Nephron (organoid): ENCODE measurements at regions not wholly inside any gene's neighbourhood (a gene's known extent, or its start where the extent isn't known, plus 50 kb on each side); places are given as distances from the start of the nearest gene placed in this dataset.

Experiments used
- H3K27ac Mint-ChIP-seq, 3 experiments: 2 replicates each; pipeline ENCODE4 v1.8.0; 2020; ENCODE audit warnings: mixed read lengths in 3 of 3, mild to moderate bottlenecking in 2 of 3, moderate library complexity in 1 of 3
- H3K27me3 Mint-ChIP-seq: 2 replicates; pipeline ENCODE4 v1.8.0; 2021; ENCODE audit warnings: low read depth, mild to moderate bottlenecking, moderate library complexity, mixed read lengths
- H3K36me3 Mint-ChIP-seq: 2 replicates; pipeline ENCODE4 v1.8.0; 2020; ENCODE audit warnings: low read depth, mixed read lengths
- H3K4me1 Mint-ChIP-seq: 2 replicates; pipeline ENCODE4 v1.8.0; 2020; ENCODE audit warnings: mixed read lengths
- H3K4me3 Mint-ChIP-seq, 3 experiments: 2 replicates each; pipeline ENCODE4 v1.8.0; 2020; ENCODE audit warnings: mild to moderate bottlenecking in 3 of 3, mixed read lengths in 3 of 3, moderate library complexity in 2 of 3
- H3K9me3 Mint-ChIP-seq: 2 replicates; pipeline ENCODE4 v1.8.0; 2020; ENCODE audit warnings: mixed read lengths
- CTCF ChIP-seq, 3 experiments: fragments of 200-600 bp; sonication (generic); IDR thresholded peaks; one replicate each; pipeline ENCODE4 v1.5.0; 2021; ENCODE audit warnings: antibody characterized with exemption in 3 of 3; ENCODE audit not compliant: unreplicated experiment in 3 of 3

- H3K36me3 Mint-ChIP-seq = no peaks in the 10 kb centered on the region
- TF ChIP-seq CTCF (IDR thresholded peaks at IDR 0.05; ENCODE audit: unreplicated experiment in 3 of 3) = no peak
- peak overlapping the region; percentile 29 to 95 (median 62) for H3K27ac Mint-ChIP-seq
- no peak overlapping the region for H3K4me3 Mint-ChIP-seq
- no peaks in the 10 kb centered on the region for H3K9me3 Mint-ChIP-seq
- H3K27me3 Mint-ChIP-seq = peaks cover 27% of the 10 kb centered on the region
- peaks cover 78% of the 10 kb centered on the region for H3K4me1 Mint-ChIP-seq
Observed at GRCh38 chr2:236746833-236747232, 177.2 kb downstream of the ACKR3 start.

DNA sequence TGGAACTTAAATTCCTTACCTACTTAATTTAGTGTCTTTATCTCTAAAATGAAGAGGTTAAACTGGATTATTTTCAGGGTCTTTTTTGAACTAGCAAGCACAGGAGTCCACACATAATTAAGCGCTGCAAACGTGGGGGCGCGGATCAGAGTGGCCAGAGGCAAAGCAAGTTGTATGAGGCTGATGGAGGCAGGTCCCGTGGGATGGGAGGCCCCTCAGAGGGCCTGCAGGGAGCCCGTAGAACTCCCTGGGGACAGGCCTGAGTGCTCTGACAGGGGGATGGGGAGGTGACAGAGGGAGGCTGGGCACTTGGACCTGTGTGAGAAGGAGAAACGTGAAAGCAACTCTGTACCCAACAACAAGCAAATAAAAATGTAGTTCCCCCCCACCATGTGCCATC is 177.8 kb downstream of the ACKR3 start:
- Mint-ChIP-seq H3K4me3 (no peak overlapping the region), H3K27ac (peak overlapping the region in 1 of 3 experiments; percentile 80), H3K36me3 (no peaks in the 10 kb centered on the region), H3K27me3 (peaks cover 32% of the 10 kb centered on the region), H3K4me1 (peaks cover 73% of the 10 kb centered on the region), H3K9me3 (no peaks in the 10 kb centered on the region)
- TF ChIP-seq CTCF (IDR thresholded peaks at IDR 0.05; ENCODE audit: unreplicated experiment in 3 of 3) = no peak

- peaks cover 33% of the 10 kb centered on the region for H3K27me3 Mint-ChIP-seq
- H3K36me3 Mint-ChIP-seq = no peaks in the 10 kb centered on the region
- peak overlapping the region in 2 of 3 experiments; percentile 48 to 75 for H3K27ac Mint-ChIP-seq
- H3K9me3 Mint-ChIP-seq = no peaks in the 10 kb centered on the region
- no peak for TF ChIP-seq CTCF (IDR thresholded peaks at IDR 0.05; ENCODE audit: unreplicated experiment in 3 of 3)
- no peak overlapping the region for H3K4me3 Mint-ChIP-seq
- H3K4me1 Mint-ChIP-seq = peaks cover 68% of the 10 kb centered on the region
Observed at GRCh38 chr2:236747925-236748324, 178.3 kb downstream of the ACKR3 start.

- no peak overlapping the region for H3K4me3 Mint-ChIP-seq
- TF ChIP-seq CTCF (IDR thresholded peaks at IDR 0.05; ENCODE audit: unreplicated experiment in 3 of 3) = no peak
- no peaks in the 10 kb centered on the region for H3K9me3 Mint-ChIP-seq
- H3K4me1 Mint-ChIP-seq = peaks cover 66% of the 10 kb centered on the region
- peaks cover 33% of the 10 kb centered on the region for H3K27me3 Mint-ChIP-seq
- peak overlapping the region in 2 of 3 experiments; percentile 48 to 75 for H3K27ac Mint-ChIP-seq
- H3K36me3 Mint-ChIP-seq = no peaks in the 10 kb centered on the region
Observed at GRCh38 chr2:236748385-236748784, 178.8 kb downstream of the ACKR3 start.

DNA sequence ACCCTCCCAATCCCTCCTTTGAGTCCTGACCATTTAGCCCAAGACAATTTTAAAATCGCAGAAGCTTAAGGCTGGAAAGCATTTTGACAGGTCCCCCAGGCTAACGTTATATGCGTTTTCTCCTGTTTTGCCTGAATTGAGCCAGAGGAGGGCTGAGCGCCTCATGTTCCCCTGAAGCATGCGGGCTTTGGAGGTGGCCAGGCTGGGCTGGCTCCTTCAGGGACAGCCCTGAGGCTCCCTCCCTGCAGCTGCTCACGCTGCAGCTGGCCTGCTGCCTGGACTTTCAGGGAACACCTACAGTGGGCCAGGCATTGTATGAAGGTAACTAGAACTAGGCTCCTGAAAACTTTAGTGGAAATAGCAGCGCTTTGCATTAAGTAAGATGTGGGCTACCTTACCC is 179.2 kb downstream of the ACKR3 start:
- no peak for TF ChIP-seq CTCF (IDR thresholded peaks at IDR 0.05; ENCODE audit: unreplicated experiment in 3 of 3)
- Mint-ChIP-seq H3K4me3 (no peak overlapping the region), H3K4me1 (peaks cover 66% of the 10 kb centered on the region), H3K27ac (peak overlapping the region; percentile 27 to 75 (median 48)), H3K36me3 (no peaks in the 10 kb centered on the region), H3K27me3 (peaks cover 33% of the 10 kb centered on the region), H3K9me3 (no peaks in the 10 kb centered on the region)

DNA sequence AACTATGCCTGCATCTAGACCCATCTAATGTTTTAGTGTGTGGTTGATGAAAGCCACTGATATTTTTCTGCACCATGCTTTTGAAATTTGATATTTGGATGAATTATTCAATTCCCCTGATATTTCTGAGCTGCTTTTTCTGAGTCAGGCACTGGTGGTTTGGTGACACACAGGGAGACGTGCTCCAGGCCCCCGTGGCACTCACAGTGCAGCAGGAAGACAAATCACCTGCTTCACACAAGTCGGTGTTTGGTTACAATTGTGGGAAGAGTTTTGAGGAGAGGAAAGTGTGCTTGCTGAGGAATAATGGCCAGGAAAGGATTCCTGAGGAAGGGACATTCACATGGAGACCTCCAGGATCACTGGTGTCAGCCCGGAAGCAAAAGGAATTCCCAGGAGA is 179.7 kb downstream of the ACKR3 start:
- H3K36me3 Mint-ChIP-seq = no peaks in the 10 kb centered on the region
- H3K9me3 Mint-ChIP-seq = no peaks in the 10 kb centered on the region
- H3K27ac Mint-ChIP-seq = peak overlapping the region; percentile 27 to 75 (median 48)
- TF ChIP-seq CTCF (IDR thresholded peaks at IDR 0.05; ENCODE audit: unreplicated experiment in 3 of 3) = no peak
- peaks cover 66% of the 10 kb centered on the region for H3K4me1 Mint-ChIP-seq
- H3K4me3 Mint-ChIP-seq = peak overlapping the region in 1 of 3 experiments; percentile 22
- H3K27me3 Mint-ChIP-seq = peaks cover 33% of the 10 kb centered on the region
